NCI-H1105 treated with DMSO at 0.1 percent for 48 hours (cell line): ENCODE measurements at regions not wholly inside any gene's neighbourhood (a gene's known extent, or its start where the extent isn't known, plus 50 kb on each side); places are given as distances from the start of the nearest gene placed in this dataset.
A peak's percentile ranks its signal among the peaks of the same experiment; 100 is the strongest.
"Not testable (repeated sequence)": the region's sequence is repeated elsewhere in the genome, so short reads cannot be mapped to it uniquely, and the experiment has no call there.

Experiments used
- DNase-seq: peaks from one replicate; lab custom pipeline; 2025; lab: John Stamatoyannopoulos, UW

- DNase-seq, result no peak
These were observed 141.5 kb upstream of the TBL1XR1 start for GRCh38 chr3:177338697-177339219.

- not testable (repeated sequence) for DNase-seq
These were observed 142.0 kb upstream of the TBL1XR1 start for GRCh38 chr3:177339220-177339703.

DNA sequence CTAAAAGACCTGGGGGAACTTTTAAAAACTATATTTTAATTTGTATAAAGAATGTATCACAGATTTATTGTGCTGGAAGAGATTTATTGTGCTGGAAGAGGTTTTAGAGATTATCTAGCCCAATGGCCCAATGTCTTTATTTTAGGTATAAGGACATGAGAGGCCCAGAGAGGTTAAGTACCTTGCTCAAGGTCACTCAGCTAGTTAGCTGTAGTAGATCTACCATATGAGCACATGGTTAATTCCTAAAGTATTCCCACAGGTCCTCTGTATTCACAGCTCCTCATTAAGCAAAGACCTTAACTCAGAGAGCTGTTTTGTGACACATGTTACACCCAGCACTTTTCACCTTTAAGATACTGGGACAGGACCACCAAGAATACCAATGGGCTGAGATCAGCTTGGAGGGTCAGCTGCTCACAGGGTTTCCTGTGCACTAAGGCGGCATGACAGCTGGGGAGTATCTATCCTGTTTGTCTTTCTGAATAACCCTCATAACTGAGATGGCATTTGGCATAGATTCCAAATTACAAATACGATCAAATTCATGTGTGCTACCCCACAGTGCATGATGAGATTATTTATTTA, 143.1 kb upstream of the TBL1XR1 start:
- DNase-seq, result no peak

DNA sequence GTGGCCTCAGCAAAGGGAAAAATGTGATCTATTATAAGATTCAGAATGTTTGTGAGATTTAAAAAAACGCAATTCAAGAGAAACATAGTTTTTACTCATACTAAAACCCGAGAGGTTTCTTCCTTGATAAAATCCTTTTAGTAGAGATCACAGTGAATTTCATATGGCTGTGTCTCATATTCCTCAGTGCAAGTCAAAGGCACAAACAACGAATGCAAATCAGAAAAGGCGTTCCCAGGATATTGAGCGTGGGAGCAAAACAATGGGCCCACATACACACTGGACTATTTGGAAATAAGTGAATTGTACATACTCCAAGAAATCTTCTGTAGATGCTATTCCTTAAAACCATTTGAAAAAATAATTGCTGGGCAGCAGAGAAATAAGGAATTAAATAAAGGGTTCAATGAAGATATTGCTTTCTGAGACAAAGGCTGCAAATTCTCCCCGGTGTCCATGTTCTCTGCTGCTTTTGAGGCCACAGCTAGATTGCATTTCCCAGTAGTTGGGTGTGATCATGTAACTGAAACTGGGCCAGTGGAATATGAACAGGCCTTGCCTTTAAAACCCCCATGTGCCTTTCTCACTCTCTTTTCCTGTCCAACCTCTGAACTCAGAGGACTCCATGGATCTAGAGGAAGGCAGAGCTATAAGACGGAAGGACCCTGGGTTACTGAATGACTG, 144.6 kb upstream of the TBL1XR1 start:
- DNase-seq, result no peak

DNA sequence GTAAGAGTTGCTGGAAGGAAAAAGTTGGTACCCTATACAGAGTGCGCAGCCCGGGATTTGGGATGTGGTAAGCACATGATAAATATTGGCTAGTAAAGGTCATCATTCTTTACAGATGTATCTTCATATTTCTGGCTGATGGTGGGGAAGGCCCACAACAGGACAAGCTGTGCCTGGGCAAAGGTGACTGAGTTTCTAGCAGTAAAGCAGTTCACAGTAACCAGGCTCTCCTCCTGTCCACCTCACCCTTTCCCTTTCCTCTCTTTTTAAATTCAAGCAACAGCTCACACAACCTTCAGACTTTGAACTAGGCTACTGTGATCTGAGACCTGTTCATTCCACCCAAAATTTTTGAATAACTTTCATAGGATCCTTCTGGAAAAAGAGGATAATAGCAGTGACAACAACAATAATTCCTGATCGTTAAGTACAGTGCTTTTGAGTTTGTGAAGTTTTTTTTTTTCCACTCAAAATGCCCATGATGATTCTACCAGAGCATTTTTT, 145.9 kb upstream of the TBL1XR1 start:
- DNase-seq, result no peak

DNA sequence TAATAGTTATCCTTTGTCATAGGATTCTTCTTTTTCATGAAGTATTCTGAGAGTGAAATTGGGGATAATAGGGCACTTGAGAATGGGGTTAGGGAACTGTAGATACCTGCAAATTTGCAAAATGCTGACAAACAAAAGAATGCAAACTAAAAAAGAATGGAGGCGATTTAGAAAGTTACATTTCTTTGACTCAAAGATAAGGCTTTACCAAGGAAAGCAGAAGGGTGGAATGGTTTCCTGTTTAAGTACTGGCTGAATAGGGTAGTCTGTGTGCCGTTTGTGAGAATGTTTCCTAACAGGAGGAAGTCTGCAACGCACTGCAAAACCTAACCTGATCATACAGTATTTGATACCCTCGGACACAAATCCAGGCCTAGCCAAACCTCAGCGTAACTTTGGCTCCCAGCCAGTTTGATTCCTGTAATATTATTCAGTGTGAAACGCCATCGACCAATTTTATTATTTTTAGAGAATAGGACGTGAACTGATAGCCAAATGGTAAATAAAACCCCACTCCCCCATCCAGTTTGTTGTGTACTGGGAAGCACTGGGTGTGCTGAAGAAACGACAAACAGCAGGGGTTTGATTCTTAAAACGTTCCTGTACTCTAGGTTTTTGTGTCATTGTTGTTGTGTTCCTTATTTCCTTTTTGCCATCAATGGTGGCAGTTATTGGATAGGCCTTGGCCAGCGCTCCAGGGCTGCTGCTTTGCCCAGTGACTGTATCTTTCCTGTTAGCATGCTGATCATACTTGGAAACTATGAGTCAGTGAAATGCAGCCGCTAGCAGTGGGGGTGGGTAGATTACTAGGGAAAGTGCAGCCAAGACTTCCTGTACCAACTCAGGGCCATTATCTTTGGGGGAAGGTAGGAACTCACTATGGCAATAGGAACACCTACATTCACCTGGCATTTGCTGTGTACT, 148.0 kb upstream of the TBL1XR1 start:
- peak; percentile 84 for DNase-seq

DNA sequence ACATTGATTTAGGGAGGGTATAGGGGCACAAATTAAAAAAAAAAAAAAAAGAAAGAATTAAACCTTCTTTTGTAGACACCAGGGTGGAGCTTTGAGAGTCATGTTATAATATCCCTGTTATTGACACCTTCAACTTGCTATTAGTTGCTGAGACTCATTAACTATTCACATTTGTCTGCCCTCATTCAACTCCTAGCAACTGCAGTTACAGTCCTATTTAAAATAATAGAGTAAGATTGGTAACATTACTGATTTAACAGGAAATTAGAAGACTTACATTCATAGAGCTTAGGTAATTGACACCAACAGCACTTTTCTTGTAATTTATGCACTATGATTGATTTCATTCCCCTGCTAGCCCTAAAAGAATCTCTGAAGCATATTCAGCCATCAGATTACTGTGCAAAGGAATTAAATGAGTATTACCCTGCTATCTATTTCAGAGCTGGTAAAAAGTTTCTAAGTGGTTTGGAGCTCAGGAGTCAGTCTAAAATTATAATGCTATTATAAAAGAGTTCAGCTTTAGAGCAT, 148.8 kb upstream of the TBL1XR1 start:
- no peak for DNase-seq

GRCh38 chr3:177346878-177347277, 149.6 kb upstream of the TBL1XR1 start:
- DNase-seq, result no peak

DNA sequence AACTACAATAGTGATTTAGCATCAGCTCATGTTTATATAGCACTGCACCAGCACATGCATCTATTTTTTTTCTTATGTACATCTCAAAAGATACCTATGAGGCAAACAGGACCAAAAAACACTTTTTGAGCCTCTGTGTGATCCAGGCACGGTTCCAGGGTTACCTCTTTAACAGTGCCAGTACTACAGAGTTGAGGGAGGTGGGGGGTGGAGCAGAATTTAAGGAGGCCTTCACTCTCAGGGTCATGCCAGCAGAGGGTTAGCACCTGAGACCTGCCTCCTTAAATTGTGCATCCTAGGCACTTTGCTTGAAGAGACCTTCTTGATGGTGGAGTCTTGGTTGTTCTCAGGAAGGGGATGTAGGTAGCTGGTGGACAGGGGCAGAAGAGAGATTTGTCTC, 150.3 kb upstream of the TBL1XR1 start:
- DNase-seq, result no peak

DNA sequence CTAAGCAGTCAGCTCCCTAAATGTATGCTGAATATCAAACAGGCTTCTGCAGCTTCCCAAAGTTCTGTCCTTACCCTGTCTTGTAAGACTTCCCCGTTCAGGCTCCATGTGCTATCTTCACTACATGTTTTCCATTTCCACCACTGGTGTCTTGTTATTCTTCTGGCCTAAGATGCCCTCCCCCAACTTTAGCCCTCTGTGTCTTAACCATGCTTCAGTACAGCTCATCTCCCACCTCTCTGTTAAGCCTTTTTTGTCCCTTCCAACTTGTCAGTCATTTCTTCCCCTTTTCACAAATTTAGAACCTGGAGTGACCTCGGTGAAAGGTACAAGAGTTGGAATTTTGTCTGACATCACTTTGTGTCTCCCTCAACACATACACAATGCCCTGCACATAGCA, 151.7 kb upstream of the TBL1XR1 start:
- no peak for DNase-seq

DNA sequence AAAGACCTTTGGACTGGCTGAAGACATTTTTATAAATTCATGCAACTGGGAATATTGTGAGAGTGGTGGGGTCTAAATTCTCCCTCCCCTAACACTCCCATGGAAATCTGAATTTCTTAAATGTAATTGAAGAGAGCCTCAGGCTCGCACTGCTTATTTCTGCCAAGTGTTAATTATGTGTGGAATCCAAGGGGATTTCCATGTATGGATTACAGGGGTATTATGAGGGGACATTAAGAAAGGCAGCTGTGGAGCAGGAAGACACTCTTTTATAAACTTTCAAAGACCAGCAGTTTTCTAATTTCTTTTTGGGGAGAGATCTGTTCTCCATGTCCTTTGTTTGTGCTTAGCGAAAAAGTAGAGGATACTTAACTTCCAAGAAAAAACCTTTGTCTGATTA, 152.1 kb upstream of the TBL1XR1 start:
- no peak for DNase-seq

DNA sequence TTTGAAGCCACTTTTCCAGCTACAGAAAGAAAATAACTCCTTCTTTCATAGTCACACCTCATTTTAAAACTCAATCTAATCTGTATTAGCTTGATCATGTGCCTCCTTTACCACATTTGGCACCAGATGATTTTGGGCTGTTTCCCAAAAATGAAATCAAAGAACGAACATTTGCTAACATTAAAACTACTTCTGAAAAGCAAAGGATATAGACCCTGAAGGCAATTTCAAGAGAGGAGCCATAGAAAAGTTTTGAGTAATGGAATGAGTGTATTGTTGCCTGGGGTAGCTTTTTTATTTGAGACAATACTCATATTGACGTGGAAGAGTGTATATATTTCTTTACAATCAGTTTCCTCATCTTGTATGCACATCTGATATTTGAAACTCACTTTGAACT, 152.8 kb upstream of the TBL1XR1 start:
- no peak for DNase-seq

DNA sequence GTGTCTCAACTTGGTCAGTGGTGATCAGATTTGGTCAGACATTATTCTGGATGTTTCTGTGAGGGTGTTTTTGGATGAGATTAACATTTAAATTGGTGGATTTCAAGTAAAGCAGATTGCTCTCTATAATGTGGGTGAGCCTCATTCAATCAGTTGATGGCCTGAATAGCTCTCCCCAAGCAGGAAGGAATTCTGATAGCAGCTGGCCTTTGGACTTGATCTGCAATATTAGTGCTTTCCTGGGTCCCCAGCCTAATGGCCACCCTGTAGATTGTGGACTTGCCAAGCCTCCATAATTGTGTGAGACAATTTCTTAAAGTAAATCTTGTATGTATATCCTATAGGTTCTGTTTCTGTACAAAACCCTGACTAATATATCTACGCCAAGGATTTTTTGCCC, 153.9 kb upstream of the TBL1XR1 start:
- DNase-seq, result no peak

- DNase-seq, result no peak
These were observed 154.5 kb upstream of the TBL1XR1 start for GRCh38 chr3:177351757-177352158.

DNA sequence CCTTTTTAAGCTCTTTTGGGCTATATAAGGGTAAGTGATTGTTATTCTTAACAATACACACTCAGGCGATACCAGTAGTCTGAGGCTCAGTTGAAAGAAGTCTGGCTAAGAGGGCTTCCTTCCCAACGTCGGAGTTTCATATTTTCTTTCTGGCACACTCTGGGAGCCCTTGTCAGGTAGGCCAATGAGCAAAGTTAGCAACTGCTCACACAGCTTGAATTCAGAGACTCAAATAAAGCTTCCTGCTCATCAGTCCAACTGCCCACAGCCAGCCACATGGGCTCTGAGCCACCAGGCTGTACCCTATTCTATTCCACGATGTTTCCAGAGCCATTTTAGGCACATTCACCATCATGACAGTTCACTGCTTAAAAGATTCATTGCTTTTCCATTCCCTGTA, 155.1 kb upstream of the TBL1XR1 start:
- no peak for DNase-seq

DNA sequence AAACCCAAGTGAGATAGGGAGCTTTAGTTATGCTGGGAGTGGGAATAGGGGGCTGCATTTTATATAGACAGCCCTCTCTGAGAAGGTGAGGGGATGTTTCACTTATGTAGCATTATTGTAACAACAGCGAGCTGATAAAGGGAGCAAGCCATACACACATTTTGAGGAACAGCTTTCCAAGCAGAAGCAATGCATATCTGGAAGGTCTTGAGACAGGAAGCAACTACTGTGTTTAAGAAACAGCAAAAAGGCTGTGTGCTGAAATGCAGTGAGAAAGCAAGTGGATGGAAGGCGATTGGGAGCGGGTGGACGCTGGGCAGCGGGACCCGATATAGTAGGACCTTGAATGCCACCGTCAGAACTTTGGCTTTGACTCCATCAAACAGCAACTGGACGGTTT, 155.9 kb upstream of the TBL1XR1 start:
- no peak for DNase-seq

DNA sequence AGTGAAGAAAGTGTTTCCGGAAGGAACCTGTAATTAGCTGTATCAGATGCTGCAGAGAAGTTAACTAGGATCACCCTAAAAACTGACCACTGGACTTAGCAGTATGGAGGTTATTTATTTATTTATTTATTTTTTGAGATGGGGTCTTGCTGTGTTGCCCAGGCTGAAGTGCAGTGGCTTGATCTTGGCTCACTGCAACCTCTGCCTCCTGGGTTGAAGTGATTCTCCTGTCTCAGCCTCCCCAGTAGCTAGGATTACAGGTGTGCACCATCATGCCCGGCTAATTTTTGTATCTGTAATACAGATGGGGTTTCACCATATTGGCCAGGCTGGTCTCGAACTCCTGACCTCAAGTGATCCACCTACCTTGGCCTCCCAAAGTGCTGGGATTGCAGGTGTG, 156.6 kb upstream of the TBL1XR1 start:
- DNase-seq, result not testable (repeated sequence)

- DNase-seq, result no peak
These were observed 157.2 kb upstream of the TBL1XR1 start for GRCh38 chr3:177354466-177354865.

- DNase-seq, result no peak
These were observed 158.8 kb upstream of the TBL1XR1 start for GRCh38 chr3:177356113-177356512.

- DNase-seq, result no peak
These were observed 159.7 kb upstream of the TBL1XR1 start for GRCh38 chr3:177356952-177357351.

- peak; percentile 18 for DNase-seq
These were observed 160.2 kb upstream of the TBL1XR1 start for GRCh38 chr3:177357352-177358090.
